H1 (cell line): ENCODE measurements at regions not wholly inside any gene's neighbourhood (a gene's known extent, or its start where the extent isn't known, plus 50 kb on each side); places are given as distances from the start of the nearest gene placed in this dataset.

Experiments
- CTCF ChIA-PET: fragments of 300-600 bp; sonication (Branson Sonifier 250); formaldehyde crosslinking; loops from one replicate; lab custom pipeline; 2021; ENCODE audit not compliant: partially characterized antibody; lab: Charles Lee
- POLR2A ChIA-PET: fragments of 300-600 bp; sonication (Branson Sonifier 250); formaldehyde crosslinking; loops from one replicate; lab custom pipeline; 2021; ENCODE audit warnings: inconsistent platforms; ENCODE audit not compliant: partially characterized antibody; lab: Charles Lee
- DNase-seq, 2 experiments: peaks; one replicate each; pipeline versions ENCODE4 v3.0.0 to v3.0.0-alpha.2; 2010 to 2022; ENCODE audit warnings: low spot score in 2 of 2, low read depth in 1 of 2, mixed read lengths in 1 of 2
- FAIRE-seq: peaks from 2 replicates; lab custom pipeline; 2011; peaks lifted over from hg19 to GRCh38; lab: Jason Lieb, UNC
- H2AFZ ChIP-seq: 2 replicates; pipeline ENCODE4 v1.8.1; 2012; ENCODE audit warnings: low read length, inconsistent platforms
- H2AK5ac ChIP-seq: 2 replicates; pipeline ENCODE4 v1.6.1; 2013; ENCODE audit warnings: low read depth, low read length
- H2BK120ac ChIP-seq: replicated peaks from 2 replicates; pipeline ENCODE3; 2013; ENCODE audit warnings: low read depth, low read length, inconsistent platforms
- H2BK12ac ChIP-seq: 2 replicates; pipeline ENCODE4 v1.6.1; 2013; ENCODE audit warnings: low read depth, low read length
- H2BK15ac ChIP-seq: 2 replicates; pipeline ENCODE4 v1.6.1; 2013; ENCODE audit warnings: low read length
- H2BK20ac ChIP-seq: 2 replicates; pipeline ENCODE4 v1.6.1; 2013; ENCODE audit warnings: low read length
- H2BK5ac ChIP-seq: 2 replicates; pipeline ENCODE4 v1.6.1; 2013; ENCODE audit warnings: low read depth, low read length
- H3K14ac ChIP-seq: 2 replicates; pipeline ENCODE4 v1.6.1; 2013; ENCODE audit warnings: inconsistent platforms; ENCODE audit not compliant: insufficient read length
- H3K18ac ChIP-seq: 2 replicates; pipeline ENCODE4 v1.6.1; 2013; ENCODE audit warnings: low read length; ENCODE audit errors: extremely low read depth
- H3K23ac ChIP-seq: 2 replicates; pipeline ENCODE4 v1.6.1; 2013; ENCODE audit warnings: inconsistent platforms; ENCODE audit not compliant: insufficient read length
- H3K23me2 ChIP-seq: 2 replicates; pipeline ENCODE4 v1.6.1; 2013; ENCODE audit warnings: low read depth, low read length
- H3K27ac ChIP-seq: 2 replicates; pipeline ENCODE4 v1.6.1; 2011; ENCODE audit warnings: low read depth, low read length, inconsistent platforms
- H3K27me3 ChIP-seq, 4 experiments: replicated peaks in 1 of 4; 1 replicate in 1 of 4; 2 replicates in 3 of 4; pipeline versions ENCODE4 v1.6.1 to v1.8.1; 2011 to 2013; ENCODE audit warnings: low read length in 3 of 4, mild to moderate bottlenecking in 3 of 4, inconsistent platforms in 2 of 4, mixed read lengths in 2 of 4, moderate library complexity in 1 of 4; ENCODE audit not compliant: control insufficient read depth in 3 of 4, insufficient read depth in 3 of 4; ENCODE audit errors: extremely low read depth in 1 of 4
- H3K36me3 ChIP-seq, 4 experiments: 2 replicates each; pipeline versions ENCODE4 v1.6.1 to v1.8.1; 2011 to 2013; ENCODE audit warnings: mild to moderate bottlenecking in 4 of 4, low read length in 3 of 4, moderate library complexity in 2 of 4, control low read depth in 1 of 4, inconsistent platforms in 1 of 4; ENCODE audit not compliant: insufficient read depth in 4 of 4, control insufficient read depth in 2 of 4
- H3K4ac ChIP-seq: replicated peaks from 2 replicates; pipeline ENCODE3; 2013; ENCODE audit warnings: low read length, low read depth, mixed read lengths, inconsistent platforms; ENCODE audit not compliant: insufficient read length
- H3K4me1 ChIP-seq, 4 experiments: replicated peaks in 1 of 4; 1 replicate in 1 of 4; 2 replicates in 3 of 4; pipeline versions ENCODE4 v1.6.1 to v1.8.1; 2011 to 2013; ENCODE audit warnings: low read length in 3 of 4, inconsistent platforms in 2 of 4, mixed read lengths in 1 of 4; ENCODE audit not compliant: insufficient read depth in 4 of 4, control insufficient read depth in 3 of 4
- H3K4me2 ChIP-seq, 2 experiments: 2 replicates each; pipeline versions ENCODE4 v1.6.1 to v1.8.1; 2011 to 2013; ENCODE audit warnings: low read depth in 2 of 2, low read length in 2 of 2, control low read depth in 1 of 2, inconsistent platforms in 1 of 2, mild to moderate bottlenecking in 1 of 2; ENCODE audit not compliant: insufficient read depth in 1 of 2
- H3K4me3 ChIP-seq, 4 experiments: fragments of 200-600, 300-600 bp in 1 of 4; sonication (generic), shearing (Covaris generic), sonication (Bioruptor Twin) in 1 of 4; 2 replicates each; pipeline versions ENCODE4 v1.5.1 to v1.8.1; 2011 to 2016; ENCODE audit warnings: low read length in 4 of 4, low read depth in 3 of 4, control low read depth in 2 of 4, inconsistent platforms in 2 of 4, mild to moderate bottlenecking in 2 of 4, mixed read lengths in 1 of 4, moderate library complexity in 1 of 4; ENCODE audit not compliant: insufficient read depth in 2 of 4; ENCODE audit errors: extremely low read depth in 1 of 4
- H3K56ac ChIP-seq: replicated peaks from 2 replicates; pipeline ENCODE3; 2013; ENCODE audit warnings: low read depth, mild to moderate bottlenecking, mixed read lengths, low read length, inconsistent platforms; ENCODE audit not compliant: insufficient read length
- H3K79me1 ChIP-seq: 2 replicates; pipeline ENCODE4 v1.6.1; 2013; ENCODE audit warnings: low read depth, low read length, control low read depth
- H3K79me2 ChIP-seq, 2 experiments: 2 replicates each; pipeline versions ENCODE4 v1.6.1 to v1.8.1; 2012 to 2013; ENCODE audit warnings: low read length in 2 of 2, mild to moderate bottlenecking in 2 of 2, inconsistent platforms in 1 of 2; ENCODE audit not compliant: insufficient read depth in 2 of 2, control insufficient read depth in 1 of 2
- H3K9ac ChIP-seq, 4 experiments: replicated peaks in 1 of 4; 1 replicate in 1 of 4; 2 replicates in 3 of 4; pipeline versions ENCODE4 v1.6.1 to v1.8.1; 2011 to 2013; ENCODE audit warnings: low read depth in 3 of 4, low read length in 3 of 4, control low read depth in 2 of 4, mild to moderate bottlenecking in 2 of 4, moderate library complexity in 2 of 4, inconsistent platforms in 1 of 4; ENCODE audit errors: extremely low read depth in 1 of 4
- H3K9me3 ChIP-seq, 2 experiments: 2 replicates each; pipeline versions ENCODE4 v1.6.1 to v1.8.1; 2012 to 2013; ENCODE audit warnings: mild to moderate bottlenecking in 2 of 2, moderate library complexity in 2 of 2, control low read depth in 1 of 2, inconsistent platforms in 1 of 2, low read depth in 1 of 2, low read length in 1 of 2, mixed read lengths in 1 of 2; ENCODE audit not compliant: insufficient read depth in 2 of 2
- H4K20me1 ChIP-seq, 2 experiments: replicated peaks in 1 of 2; 2 replicates each; pipeline versions ENCODE3 to v1.8.1; 2011 to 2013; ENCODE audit warnings: inconsistent platforms in 2 of 2, low read length in 2 of 2, mild to moderate bottlenecking in 1 of 2; ENCODE audit not compliant: insufficient read depth in 2 of 2, control insufficient read depth in 1 of 2
- H4K5ac ChIP-seq: 2 replicates; pipeline ENCODE4 v1.6.1; 2013; ENCODE audit warnings: low read length, low read depth, mixed read lengths, inconsistent platforms; ENCODE audit not compliant: insufficient read length
- H4K8ac ChIP-seq: 2 replicates; pipeline ENCODE4 v1.8.0; 2013; ENCODE audit warnings: mild to moderate bottlenecking, moderate library complexity, low read length, inconsistent platforms; ENCODE audit not compliant: insufficient read depth; ENCODE audit errors: extremely low read depth
- H4K91ac ChIP-seq: replicated peaks from 2 replicates; pipeline ENCODE3; 2013; ENCODE audit warnings: low read length, mixed read lengths, inconsistent platforms; ENCODE audit not compliant: insufficient read length
- ATF2 ChIP-seq: IDR thresholded peaks from 2 replicates; pipeline ENCODE4 v1.6.1; 2012; ENCODE audit warnings: low read length, inconsistent platforms
- CBX8 ChIP-seq: fragments of 300-800, 300-1000 bp; sonication (generic); IDR thresholded peaks from 2 replicates; pipeline ENCODE4 v1.7.1; 2016; ENCODE audit warnings: low read depth, low read length, borderline replicate concordance
- CEBPB ChIP-seq: IDR thresholded peaks from 2 replicates; pipeline ENCODE4 v1.6.1; 2012; ENCODE audit warnings: low read depth, low read length
- EP300 ChIP-seq, 2 experiments: IDR thresholded peaks; 1 replicate in 1 of 2; 2 replicates in 1 of 2; pipeline ENCODE4 v1.6.1; 2011 to 2012; ENCODE audit warnings: low read depth in 2 of 2, low read length in 2 of 2, mild to moderate bottlenecking in 2 of 2, borderline replicate concordance in 1 of 2, inconsistent platforms in 1 of 2, moderate library complexity in 1 of 2
- GTF2F1 ChIP-seq: IDR thresholded peaks from 2 replicates; pipeline ENCODE4 v1.6.1; 2012; ENCODE audit warnings: low read depth, low read length, improper control_type of control experiment, borderline replicate concordance
- JUN ChIP-seq: IDR thresholded peaks from 2 replicates; pipeline ENCODE4 v1.6.1; 2011; ENCODE audit warnings: low read depth, mild to moderate bottlenecking, improper control_type of control experiment, low read length
- KDM1A ChIP-seq: fragments of 200-600, 300-600 bp; sonication (generic); IDR thresholded peaks from 2 replicates; pipeline ENCODE4 v1.7.1; 2016; ENCODE audit warnings: mild to moderate bottlenecking, low read length, borderline replicate concordance
- NRF1 ChIP-seq: IDR thresholded peaks from 2 replicates; pipeline ENCODE4 v1.6.1; 2011; ENCODE audit warnings: mild to moderate bottlenecking, low read depth, low read length, improper control_type of control experiment
- PHF8 ChIP-seq: fragments of 200-600 bp; sonication (generic); conservative IDR thresholded peaks from 2 replicates; pipeline ENCODE4 v1.7.1; 2012; ENCODE audit warnings: low read depth, mild to moderate bottlenecking, inconsistent platforms, low read length, moderate library complexity
- POLR2AphosphoS5 ChIP-seq: IDR thresholded peaks from 2 replicates; pipeline ENCODE4 v1.6.1; 2011; ENCODE audit warnings: low read depth, low read length
- RAD21 ChIP-seq, 2 experiments: IDR thresholded peaks in 1 of 2; conservative IDR thresholded peaks in 1 of 2; 2 replicates each; pipeline ENCODE4 v1.6.1; 2011; ENCODE audit warnings: low read depth in 2 of 2, low read length in 2 of 2, improper control_type of control experiment in 1 of 2, inconsistent platforms in 1 of 2, mild to moderate bottlenecking in 1 of 2, moderate library complexity in 1 of 2
- SP2 ChIP-seq: IDR thresholded peaks from 2 replicates; pipeline ENCODE4 v1.6.1; 2012; ENCODE audit warnings: mild to moderate bottlenecking, low read length, inconsistent platforms
- SP4 ChIP-seq: IDR thresholded peaks from 2 replicates; pipeline ENCODE4 v1.6.1; 2012; ENCODE audit warnings: low read length, inconsistent platforms
- WGBS, 2 experiments: shearing (Covaris generic) in 1 of 2; methylation state at CpG; one replicate each; pipeline versions ENCODE4 v1.1.6 to v1.1.7; 2013 to 2015; ENCODE audit warnings: low lambda C conversion rate in 2 of 2, mixed read lengths in 2 of 2, inconsistent platforms in 1 of 2, low coverage in 1 of 2, missing lambda C conversion rate in 1 of 2; ENCODE audit not compliant: insufficient replicate concordance in 2 of 2, insufficient coverage in 1 of 2, insufficient read length in 1 of 2; ENCODE audit errors: extremely low coverage in 1 of 2, missing lambda C conversion rate in 1 of 2; 5-methylcytosine and 5-hydroxymethylcytosine counted together

GRCh38 chr4:81343536-81343935 lies 128.2 kb downstream of the RASGEF1B start:
- H3K27me3 ChIP-seq = no peaks in the 10 kb centered on the region; a peak in 1 of 7 replicates
- no peak overlapping the region for H3K23ac ChIP-seq
- FAIRE-seq = no peak
- no peaks in the 10 kb centered on the region for H3K9me3 ChIP-seq
- no peak overlapping the region for H3K18ac ChIP-seq
- H3K36me3 ChIP-seq = no peaks in the 10 kb centered on the region
- H4K8ac ChIP-seq = no peak overlapping the region
- H2BK120ac ChIP-seq = no peak overlapping the region
- WGBS, 2 experiments = 92% methylated on average over 3 of the region's 3 CpGs; no CpG with 5 or more reads in 1 of the 2 experiments
- H3K79me2 ChIP-seq = no peaks in the 10 kb centered on the region
- no peaks in the 10 kb centered on the region for H3K79me1 ChIP-seq
- no peak overlapping the region for H3K27ac ChIP-seq
- no peak overlapping the region for H3K4me3 ChIP-seq
- no peak overlapping the region for H2BK15ac ChIP-seq
- peak overlapping the region; percentile 38 for H3K4ac ChIP-seq
- no peak overlapping the region for H2AFZ ChIP-seq
- no peaks in the 10 kb centered on the region for H3K4me1 ChIP-seq
- no peak overlapping the region for H3K14ac ChIP-seq
- no peak overlapping the region for H2BK20ac ChIP-seq
- ChIA-PET CTCF (interaction anchor here (0.7 to 1.9 kb wide), 3 partner anchors 9 to 646 kb away, joined by 3 to 12 read pairs (median 3); no protein-coding TSS in a partner anchor), POLR2A (interaction anchor here (0.6 kb wide), 1 partner anchor 810 kb away, joined by 3 read pairs; no protein-coding TSS in a partner anchor)
- no peaks in the 10 kb centered on the region for H3K23me2 ChIP-seq
- no peak overlapping the region for H2AK5ac ChIP-seq
- no peak overlapping the region for H2BK5ac ChIP-seq
- no peak overlapping the region for H3K9ac ChIP-seq
- H4K5ac ChIP-seq = no peak overlapping the region
- no peak overlapping the region for H3K4me2 ChIP-seq
- no peak overlapping the region for H3K56ac ChIP-seq
- DNase-seq = no peak
- no peak overlapping the region for H2BK12ac ChIP-seq
- no peak overlapping the region for H4K91ac ChIP-seq
- H4K20me1 ChIP-seq = no peaks in the 10 kb centered on the region
- TF ChIP-seq CEBPB (no peak), CBX8 (no peak), EP300 (IDR thresholded peaks at IDR 0.05; ENCODE audit: borderline replicate concordance in 1 of 2, low read depth in 2 of 2, low read length in 2 of 2) (no peak), POLR2AphosphoS5 (no peak), SP4 (no peak), ATF2 (no peak), KDM1A (no peak), PHF8 (no peak), SP2 (no peak), GTF2F1 (no peak), NRF1 (no peak), RAD21 (IDR thresholded peaks at IDR 0.05 in 1 of 2, conservative IDR thresholded peaks at IDR 0.05 in 1 of 2; ENCODE audit: low read depth in 2 of 2, low read length in 2 of 2) (no peak), JUN (no peak)
